ENCODE measurements at regions not wholly inside any gene's neighbourhood (a gene's known extent, or its start where the extent isn't known, plus 50 kb on each side); places are given as distances from the start of the nearest gene placed in this dataset.
A peak's percentile ranks its signal among the peaks of the same experiment; 100 is the strongest.

GRCh38 chr2:18380321-18380720, 180.1 kb downstream of the RDH14 start:
- no peak for DNase-seq

DNA sequence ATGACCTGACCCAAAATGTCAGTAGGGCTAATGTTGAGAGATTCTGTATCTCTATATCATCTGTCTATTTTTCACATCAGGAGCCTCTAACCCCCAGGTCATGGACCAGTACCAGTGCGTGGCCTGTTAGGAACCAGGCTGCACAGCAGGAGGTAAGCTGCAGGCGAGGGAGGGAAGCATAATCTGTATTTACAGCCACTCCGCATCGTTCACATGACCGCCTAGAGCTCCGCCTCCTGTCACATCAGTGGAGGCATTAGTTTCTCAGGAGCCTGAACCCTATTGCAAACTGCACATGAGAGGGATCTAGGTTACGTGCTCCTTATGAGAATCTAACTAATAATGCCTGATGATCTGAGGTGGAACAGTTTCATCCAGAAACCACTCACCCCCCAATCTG, 180.6 kb downstream of the RDH14 start:
- no peak for DNase-seq

DNA sequence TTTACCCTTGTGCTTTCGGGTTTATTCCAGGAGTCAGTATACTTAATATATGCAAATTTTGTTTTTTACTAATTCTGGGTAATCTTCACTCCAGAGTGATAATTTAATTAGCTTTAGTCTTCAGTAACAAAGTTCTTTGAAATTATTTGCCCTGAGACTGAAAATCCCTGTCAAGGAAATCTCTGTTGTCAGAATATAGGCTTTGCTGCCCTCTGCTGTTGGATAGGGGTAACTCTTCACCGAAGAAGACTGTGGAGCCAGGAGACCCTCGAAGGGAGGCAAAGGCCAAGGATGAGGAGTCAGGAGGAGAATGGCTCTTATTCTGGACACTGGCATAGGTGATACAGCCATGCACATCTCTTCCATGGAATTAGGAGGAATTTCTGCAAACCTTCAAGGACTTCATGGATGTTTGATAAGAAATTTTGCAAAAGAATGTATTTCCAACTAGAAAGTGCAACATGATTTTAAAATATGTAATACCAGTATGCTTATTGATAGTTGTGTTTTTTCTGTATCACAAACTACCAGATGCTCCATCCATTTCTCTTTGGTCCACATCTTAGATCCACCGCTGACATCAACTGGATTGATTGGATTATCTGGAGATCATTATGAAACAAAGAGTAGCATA, 182.3 kb downstream of the RDH14 start:
- DNase-seq = peak in 13 of 56 donors; percentile 1 to 46 (median 8)

- DNase-seq = no peak
Measured at GRCh38 chr2:18376936-18377335, 183.5 kb downstream of the RDH14 start.

DNA sequence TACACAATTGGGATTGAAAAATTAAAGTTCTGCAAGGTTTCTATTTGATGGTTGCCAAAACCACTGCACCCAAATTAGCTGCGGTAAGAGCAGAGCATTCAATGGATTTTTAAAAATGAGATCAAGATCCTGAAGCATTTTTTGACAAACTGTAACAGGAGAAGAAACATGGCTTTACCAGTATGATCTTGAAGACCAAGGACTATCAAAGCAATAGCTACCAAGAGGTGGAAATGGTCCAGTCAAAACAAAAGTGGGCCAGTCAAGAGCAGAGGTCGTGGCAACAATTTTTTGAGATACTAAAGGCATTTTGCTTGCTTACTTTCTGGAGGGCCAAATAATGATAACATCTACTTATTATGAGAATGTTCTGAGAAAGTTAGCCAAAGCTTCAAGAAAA, 186.8 kb downstream of the RDH14 start:
- no peak for DNase-seq

- no peak for DNase-seq
Measured at GRCh38 chr2:18373081-18373480, 187.4 kb downstream of the RDH14 start.

DNA sequence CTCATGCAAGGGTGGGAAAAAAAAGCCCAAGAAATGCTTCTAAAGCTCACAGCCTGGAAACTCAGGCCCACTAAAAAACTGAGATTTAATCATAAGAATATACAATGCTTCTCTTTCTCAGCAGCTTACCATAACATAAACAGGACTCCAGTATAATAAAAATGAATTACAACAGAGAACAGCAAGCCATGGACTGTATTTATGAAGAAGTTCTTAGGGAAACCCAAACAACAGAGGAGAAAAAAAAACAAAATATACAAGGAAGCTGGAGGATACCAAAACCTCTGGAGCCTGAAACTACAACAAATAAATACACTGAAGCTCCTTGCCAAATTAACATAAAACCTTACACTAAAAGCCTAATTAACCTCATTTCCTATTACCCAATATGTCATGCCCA, 187.8 kb downstream of the RDH14 start:
- no peak for DNase-seq

- no peak for DNase-seq
Measured at GRCh38 chr2:18369760-18370159, 190.7 kb downstream of the RDH14 start.

GRCh38 chr2:18368008-18368407, 192.4 kb downstream of the RDH14 start:
- no peak for DNase-seq

DNA sequence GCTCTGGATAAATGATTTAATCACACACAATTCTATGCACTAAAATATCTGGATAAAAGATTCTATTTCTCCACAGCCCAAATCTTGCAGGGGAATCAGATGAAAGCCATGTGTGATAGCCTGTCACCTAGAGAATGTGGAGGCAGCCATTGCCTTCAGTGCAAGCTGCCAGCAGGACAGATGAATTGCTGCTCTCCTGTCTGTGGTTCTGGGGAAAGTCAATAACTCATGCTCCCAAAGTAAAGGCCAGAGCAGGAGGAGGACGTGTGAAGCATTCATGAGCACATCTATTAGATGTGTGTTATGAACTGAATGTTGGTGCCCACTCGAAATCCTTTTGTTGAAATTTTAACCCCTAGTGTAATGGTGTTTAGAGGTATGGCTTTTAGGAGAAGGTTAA, 195.1 kb downstream of the RDH14 start:
- DNase-seq = no peak

DNA sequence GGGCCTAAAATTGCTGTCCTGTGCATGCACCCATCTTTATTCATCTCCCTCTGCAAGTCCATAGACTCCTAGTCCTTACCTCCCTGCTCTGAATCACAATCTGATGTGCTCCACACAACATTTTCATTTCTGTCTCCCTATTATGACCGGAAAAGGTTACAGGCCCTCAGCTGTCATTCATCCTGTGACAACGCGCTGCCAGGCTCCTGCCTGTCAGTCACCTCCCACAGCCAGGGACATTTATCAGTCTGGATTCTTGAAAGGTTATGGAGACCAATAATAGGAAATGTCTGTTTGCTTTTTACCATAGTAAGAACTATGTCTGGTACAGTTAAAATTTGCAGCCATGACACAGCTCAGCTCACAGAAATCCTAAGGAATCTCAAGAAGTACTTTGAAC, 197.1 kb downstream of the RDH14 start:
- no peak for DNase-seq

DNA sequence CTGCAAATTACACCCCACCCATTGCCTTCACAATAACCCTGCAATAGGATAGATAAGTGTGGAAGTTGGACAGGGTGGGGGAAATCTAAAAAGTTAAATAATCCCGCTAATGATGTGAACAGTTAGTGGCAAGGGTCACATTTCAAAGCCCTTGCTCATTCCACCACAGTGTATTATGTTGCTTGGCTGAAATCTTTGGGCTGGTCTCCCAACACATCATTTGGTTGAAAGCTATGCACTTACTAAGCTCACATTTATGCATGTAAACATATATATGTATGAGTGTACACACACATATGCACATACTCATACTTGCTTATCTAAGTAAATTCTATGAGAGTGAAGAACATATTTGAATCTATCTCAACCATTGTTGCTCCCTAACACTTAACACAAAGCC, 197.8 kb downstream of the RDH14 start:
- DNase-seq = no peak

DNA sequence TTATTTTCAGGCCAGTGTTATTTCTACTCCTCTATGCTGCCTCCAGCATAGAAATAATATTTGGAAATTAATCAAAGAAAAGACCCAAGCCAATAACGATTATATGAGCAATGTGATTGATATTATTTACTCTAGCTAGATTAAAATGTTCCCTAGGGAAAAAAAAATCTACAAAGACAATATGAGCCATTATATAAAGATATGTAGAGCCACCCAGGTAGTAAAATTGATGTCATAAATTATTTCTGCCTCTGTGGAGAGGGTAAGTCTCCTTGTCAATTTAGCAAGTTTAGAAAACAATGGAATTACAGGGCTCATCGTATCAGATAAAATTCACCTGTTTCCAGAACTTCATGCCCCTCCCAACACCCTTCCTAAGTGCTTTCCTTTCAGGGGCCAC, 202.9 kb downstream of the RDH14 start:
- no peak for DNase-seq

DNA sequence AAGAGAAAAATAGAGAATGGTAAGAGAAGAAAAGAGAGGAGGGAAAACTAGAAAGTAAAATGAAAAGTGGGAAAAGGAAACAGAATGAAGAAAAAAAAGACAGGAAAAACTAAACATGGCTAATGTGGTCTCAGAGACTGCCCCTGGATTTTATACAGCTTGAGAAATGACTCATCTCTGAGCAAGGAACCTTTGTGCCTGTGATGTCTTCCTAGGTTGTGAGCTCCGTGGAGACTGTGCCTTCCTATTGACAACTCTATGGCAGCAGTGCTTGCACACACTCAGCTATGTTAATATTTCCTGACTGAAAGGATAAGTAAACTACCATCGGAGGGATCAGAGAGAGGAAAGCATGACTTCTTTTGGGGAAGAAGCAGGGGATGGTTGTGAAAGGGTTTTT, 203.8 kb downstream of the RDH14 start:
- DNase-seq = no peak

GRCh38 chr2:18349421-18349820, 211.0 kb downstream of the RDH14 start:
- no peak for DNase-seq

DNA sequence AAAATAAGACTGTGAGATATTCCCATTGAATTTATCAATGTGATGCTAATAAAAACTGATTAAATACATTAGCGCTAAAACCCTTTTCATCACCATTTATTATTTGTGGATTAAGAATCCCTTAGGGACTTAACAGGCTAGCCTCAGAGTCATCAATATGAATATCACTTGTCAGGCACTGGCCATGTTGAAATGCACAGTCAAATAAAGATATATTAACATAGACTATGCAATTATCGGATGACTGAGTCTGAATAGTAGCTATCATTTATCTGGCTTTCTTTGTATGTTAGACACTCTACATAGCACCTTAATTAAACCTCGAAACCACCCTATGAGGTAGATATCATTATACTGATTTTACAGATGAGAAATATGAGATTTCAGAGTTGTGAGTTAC, 213.6 kb downstream of the RDH14 start:
- no peak for DNase-seq

GRCh38 chr2:18346344-18346743, 214.1 kb downstream of the RDH14 start:
- no peak for DNase-seq

- DNase-seq = no peak
Measured at GRCh38 chr2:18345848-18346247, 214.6 kb downstream of the RDH14 start.

DNA sequence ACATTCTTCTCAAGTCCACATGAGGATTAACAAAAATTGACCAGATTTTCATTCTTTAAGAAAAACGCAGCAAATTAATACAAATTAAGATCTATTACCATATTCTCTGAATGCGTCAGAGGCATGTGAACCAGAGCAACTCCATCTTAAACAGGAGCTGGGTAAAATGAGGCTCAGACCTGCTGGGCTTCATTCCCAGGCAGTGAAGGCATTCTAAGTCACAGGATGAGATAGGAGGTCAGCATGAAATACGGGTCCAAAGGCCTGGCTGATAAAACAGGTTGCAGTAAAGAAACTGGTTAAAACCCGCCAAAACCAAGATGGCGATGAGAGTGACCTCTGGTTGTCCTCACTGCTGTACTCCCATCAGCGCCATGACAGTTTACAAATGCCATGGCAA, 217.6 kb downstream of the RDH14 start:
- no peak for DNase-seq

DNA sequence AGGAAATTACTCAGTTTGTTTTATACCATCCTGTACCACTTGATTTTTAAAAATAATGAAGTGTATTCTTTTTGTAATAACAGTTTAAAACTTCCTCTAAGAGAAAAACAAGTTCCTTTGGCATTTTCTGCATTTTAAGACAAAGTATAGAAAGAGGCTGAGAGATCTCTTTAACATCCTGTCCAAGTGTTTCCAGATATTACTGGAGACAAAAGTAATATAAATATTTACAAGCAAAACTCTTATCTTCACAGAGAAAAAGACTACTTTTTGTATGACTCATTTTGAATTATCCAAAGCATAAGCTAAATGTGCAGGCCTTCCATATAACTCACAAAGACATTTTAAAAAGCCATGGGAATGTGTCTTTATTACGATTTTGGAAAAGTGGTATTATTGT, 221.1 kb downstream of the RDH14 start:
- no peak for DNase-seq

DNA sequence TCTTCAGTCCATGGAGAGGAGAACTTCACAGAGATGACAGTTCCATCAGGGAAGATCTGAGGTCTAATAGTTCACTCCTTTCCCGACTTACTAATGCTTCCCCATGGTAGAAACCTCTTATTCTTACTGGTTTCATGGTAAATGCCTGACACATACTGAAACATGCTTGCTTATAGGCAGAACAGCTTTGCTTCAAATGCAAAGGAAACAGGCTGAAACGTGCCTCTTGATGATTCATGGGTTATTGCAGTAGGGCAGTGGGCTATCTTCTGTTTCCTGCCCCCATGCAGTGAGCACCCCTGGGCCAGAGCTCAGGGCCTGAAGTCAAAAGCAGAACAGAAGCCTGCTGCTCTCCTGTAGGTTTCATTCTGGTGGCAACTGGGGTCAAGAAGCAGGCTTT, 223.5 kb downstream of the RDH14 start:
- no peak for DNase-seq

GRCh38 chr2:18332477-18332876, 228.0 kb downstream of the RDH14 start:
- no peak for DNase-seq

- no peak for DNase-seq
Measured at GRCh38 chr2:18325118-18325517, 235.3 kb downstream of the RDH14 start.

DNA sequence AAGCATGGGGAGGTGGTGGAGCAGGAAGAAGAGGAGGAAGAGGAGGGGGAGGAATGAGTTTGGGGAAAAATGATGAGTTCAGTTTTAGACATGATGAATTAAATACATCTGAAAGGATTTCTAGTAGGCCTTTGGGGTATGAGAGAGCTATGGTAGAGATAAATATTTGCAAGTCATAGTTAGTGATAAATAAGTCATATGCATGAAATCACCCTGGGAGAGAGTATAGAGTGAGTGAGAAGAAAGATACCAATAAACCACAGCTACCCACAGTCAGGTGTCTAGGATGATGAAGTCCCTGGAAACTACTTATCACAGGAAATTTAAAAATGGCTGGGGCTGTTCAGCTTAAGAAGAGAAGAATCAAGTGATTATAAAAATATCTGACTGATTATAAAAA, 240.5 kb downstream of the RDH14 start:
- DNase-seq = no peak
